HCT116 (cell line): ENCODE measurements at regions not wholly inside any gene's neighbourhood (a gene's known extent, or its start where the extent isn't known, plus 50 kb on each side); places are given as distances from the start of the nearest gene placed in this dataset.

Experiments
- EZH2 ChIP-seq: fragments of 200-600 bp; sonication (generic); IDR thresholded peaks from 2 replicates; pipeline ENCODE4 v1.6.1; 2017; ENCODE audit warnings: antibody characterized with exemption, mixed run types
- POLR2A ChIP-seq: IDR thresholded peaks from 2 replicates; pipeline ENCODE4 v1.7.0; 2011; ENCODE audit warnings: borderline replicate concordance; ENCODE audit not compliant: insufficient read depth, insufficient read length; ENCODE audit errors: extremely low read depth
- RAD21 ChIP-seq: IDR thresholded peaks from 2 replicates; pipeline ENCODE4 v1.6.1; 2012; ENCODE audit warnings: low read depth, mild to moderate bottlenecking
- SP1 ChIP-seq: IDR thresholded peaks from 2 replicates; pipeline ENCODE4 v1.6.1; 2012; ENCODE audit warnings: low read depth
- SRF ChIP-seq: IDR thresholded peaks from 2 replicates; pipeline ENCODE4 v1.6.1; 2012; ENCODE audit warnings: low read depth
- TF ChIP-seq, protein P1 (sequence below), 3 experiments: fragments of 200-600 bp in 1 of 3; sonication (generic) in 1 of 3; IDR thresholded peaks in 2 of 3; conservative IDR thresholded peaks in 1 of 3; 2 replicates each; pipeline ENCODE4 v1.5.1; 2012 to 2017; ENCODE audit warnings: low read depth in 2 of 3, low read length in 2 of 3, antibody characterized with exemption in 1 of 3, borderline replicate concordance in 1 of 3, control low read depth in 1 of 3, mild to moderate bottlenecking in 1 of 3, mixed read lengths in 1 of 3, mixed run types in 1 of 3, moderate library complexity in 1 of 3; ENCODE audit not compliant: insufficient read depth in 1 of 3
- TF ChIP-seq, protein P2 (sequence below): IDR thresholded peaks from 2 replicates; pipeline ENCODE4 v1.6.1; 2012
- TF ChIP-seq, protein P3 (sequence below): IDR thresholded peaks from 2 replicates; pipeline ENCODE4 v1.6.1; 2011; ENCODE audit warnings: mild to moderate bottlenecking, low read length, moderate library complexity; ENCODE audit not compliant: insufficient replicate concordance; ENCODE audit errors: extremely low read depth
- TF ChIP-seq, protein P4 (sequence below): IDR thresholded peaks from 2 replicates; pipeline ENCODE4 v1.6.1; 2012
- TF ChIP-seq, protein P5 (sequence below): IDR thresholded peaks from 2 replicates; pipeline ENCODE4 v1.6.1; 2012; ENCODE audit warnings: low read depth

DNA sequence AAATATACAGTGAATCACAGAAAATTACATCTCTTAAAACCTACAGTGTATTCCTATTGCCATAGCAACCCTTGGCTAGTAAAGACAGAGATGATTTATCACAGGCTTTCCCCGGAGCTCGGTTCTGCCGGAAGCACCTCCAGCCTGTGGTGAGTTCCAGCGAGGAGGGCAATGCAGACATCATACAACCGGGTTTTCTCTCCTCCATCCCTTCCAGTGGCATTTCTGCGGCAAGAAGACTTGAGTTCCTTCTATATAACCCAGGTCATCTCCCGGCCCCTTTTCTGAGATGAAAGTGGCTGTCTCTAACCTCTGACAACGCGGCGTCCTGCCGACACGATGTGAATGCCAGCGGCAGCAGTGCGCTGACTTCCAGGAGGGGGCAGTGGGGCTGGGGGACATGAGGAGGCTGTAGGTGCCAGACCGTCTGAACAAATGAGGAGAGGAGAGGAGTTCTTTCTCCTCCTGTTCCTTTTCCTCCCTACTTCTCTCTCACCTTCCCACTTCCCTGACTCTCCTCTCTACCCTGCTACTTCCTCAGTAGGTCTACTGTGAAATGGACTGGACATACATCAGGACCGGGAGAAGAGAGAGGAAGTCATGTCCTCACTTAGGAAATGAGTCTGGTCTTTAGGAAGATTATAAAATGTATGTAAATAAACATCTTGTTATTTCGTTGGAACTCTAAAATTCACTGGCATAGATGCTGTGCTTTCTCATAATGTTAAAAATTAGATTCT is 68.6 kb upstream of the MAX start:
- TF ChIP-seq, protein P1, sequence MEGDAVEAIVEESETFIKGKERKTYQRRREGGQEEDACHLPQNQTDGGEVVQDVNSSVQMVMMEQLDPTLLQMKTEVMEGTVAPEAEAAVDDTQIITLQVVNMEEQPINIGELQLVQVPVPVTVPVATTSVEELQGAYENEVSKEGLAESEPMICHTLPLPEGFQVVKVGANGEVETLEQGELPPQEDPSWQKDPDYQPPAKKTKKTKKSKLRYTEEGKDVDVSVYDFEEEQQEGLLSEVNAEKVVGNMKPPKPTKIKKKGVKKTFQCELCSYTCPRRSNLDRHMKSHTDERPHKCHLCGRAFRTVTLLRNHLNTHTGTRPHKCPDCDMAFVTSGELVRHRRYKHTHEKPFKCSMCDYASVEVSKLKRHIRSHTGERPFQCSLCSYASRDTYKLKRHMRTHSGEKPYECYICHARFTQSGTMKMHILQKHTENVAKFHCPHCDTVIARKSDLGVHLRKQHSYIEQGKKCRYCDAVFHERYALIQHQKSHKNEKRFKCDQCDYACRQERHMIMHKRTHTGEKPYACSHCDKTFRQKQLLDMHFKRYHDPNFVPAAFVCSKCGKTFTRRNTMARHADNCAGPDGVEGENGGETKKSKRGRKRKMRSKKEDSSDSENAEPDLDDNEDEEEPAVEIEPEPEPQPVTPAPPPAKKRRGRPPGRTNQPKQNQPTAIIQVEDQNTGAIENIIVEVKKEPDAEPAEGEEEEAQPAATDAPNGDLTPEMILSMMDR (IDR thresholded peaks at IDR 0.05 in 2 of 3, conservative IDR thresholded peaks at IDR 0.05 in 1 of 3; ENCODE audit: borderline replicate concordance in 1 of 3, insufficient read depth in 1 of 3, low read depth in 2 of 3, low read length in 2 of 3), result no peak
- TF ChIP-seq POLR2A, result no peak
- TF ChIP-seq, protein P2, sequence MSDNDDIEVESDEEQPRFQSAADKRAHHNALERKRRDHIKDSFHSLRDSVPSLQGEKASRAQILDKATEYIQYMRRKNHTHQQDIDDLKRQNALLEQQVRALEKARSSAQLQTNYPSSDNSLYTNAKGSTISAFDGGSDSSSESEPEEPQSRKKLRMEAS, result no peak
- TF ChIP-seq SRF, result no peak
- TF ChIP-seq, protein P3, sequence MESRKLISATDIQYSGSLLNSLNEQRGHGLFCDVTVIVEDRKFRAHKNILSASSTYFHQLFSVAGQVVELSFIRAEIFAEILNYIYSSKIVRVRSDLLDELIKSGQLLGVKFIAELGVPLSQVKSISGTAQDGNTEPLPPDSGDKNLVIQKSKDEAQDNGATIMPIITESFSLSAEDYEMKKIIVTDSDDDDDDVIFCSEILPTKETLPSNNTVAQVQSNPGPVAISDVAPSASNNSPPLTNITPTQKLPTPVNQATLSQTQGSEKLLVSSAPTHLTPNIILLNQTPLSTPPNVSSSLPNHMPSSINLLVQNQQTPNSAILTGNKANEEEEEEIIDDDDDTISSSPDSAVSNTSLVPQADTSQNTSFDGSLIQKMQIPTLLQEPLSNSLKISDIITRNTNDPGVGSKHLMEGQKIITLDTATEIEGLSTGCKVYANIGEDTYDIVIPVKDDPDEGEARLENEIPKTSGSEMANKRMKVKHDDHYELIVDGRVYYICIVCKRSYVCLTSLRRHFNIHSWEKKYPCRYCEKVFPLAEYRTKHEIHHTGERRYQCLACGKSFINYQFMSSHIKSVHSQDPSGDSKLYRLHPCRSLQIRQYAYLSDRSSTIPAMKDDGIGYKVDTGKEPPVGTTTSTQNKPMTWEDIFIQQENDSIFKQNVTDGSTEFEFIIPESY, result no peak
- TF ChIP-seq SP1, result no peak
- TF ChIP-seq, protein P4, sequence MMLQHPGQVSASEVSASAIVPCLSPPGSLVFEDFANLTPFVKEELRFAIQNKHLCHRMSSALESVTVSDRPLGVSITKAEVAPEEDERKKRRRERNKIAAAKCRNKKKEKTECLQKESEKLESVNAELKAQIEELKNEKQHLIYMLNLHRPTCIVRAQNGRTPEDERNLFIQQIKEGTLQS, result no peak
- TF ChIP-seq, protein P5, sequence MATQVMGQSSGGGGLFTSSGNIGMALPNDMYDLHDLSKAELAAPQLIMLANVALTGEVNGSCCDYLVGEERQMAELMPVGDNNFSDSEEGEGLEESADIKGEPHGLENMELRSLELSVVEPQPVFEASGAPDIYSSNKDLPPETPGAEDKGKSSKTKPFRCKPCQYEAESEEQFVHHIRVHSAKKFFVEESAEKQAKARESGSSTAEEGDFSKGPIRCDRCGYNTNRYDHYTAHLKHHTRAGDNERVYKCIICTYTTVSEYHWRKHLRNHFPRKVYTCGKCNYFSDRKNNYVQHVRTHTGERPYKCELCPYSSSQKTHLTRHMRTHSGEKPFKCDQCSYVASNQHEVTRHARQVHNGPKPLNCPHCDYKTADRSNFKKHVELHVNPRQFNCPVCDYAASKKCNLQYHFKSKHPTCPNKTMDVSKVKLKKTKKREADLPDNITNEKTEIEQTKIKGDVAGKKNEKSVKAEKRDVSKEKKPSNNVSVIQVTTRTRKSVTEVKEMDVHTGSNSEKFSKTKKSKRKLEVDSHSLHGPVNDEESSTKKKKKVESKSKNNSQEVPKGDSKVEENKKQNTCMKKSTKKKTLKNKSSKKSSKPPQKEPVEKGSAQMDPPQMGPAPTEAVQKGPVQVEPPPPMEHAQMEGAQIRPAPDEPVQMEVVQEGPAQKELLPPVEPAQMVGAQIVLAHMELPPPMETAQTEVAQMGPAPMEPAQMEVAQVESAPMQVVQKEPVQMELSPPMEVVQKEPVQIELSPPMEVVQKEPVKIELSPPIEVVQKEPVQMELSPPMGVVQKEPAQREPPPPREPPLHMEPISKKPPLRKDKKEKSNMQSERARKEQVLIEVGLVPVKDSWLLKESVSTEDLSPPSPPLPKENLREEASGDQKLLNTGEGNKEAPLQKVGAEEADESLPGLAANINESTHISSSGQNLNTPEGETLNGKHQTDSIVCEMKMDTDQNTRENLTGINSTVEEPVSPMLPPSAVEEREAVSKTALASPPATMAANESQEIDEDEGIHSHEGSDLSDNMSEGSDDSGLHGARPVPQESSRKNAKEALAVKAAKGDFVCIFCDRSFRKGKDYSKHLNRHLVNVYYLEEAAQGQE, result no peak
- no peak for TF ChIP-seq EZH2
- TF ChIP-seq RAD21, result no peak
